GM19372 (cell line): ENCODE measurements at regions not wholly inside any gene's neighbourhood (a gene's known extent, or its start where the extent isn't known, plus 50 kb on each side); places are given as distances from the start of the nearest gene placed in this dataset.
"Not testable (repeated sequence)": the region's sequence is repeated elsewhere in the genome, so short reads cannot be mapped to it uniquely, and the experiment has no call there.

ENCODE experiments used
- ATAC-seq: cut with Tn5 transposase; IDR thresholded peaks from one replicate; pipeline ENCODE4 v1.9.1; 2021; ENCODE audit warnings: mild to moderate bottlenecking, low read depth, moderate library complexity; ENCODE audit not compliant: unreplicated experiment

GRCh38 chr5:86671536-86671935 is 53.8 kb downstream of the COX7C start:
- ATAC-seq: no peak

DNA sequence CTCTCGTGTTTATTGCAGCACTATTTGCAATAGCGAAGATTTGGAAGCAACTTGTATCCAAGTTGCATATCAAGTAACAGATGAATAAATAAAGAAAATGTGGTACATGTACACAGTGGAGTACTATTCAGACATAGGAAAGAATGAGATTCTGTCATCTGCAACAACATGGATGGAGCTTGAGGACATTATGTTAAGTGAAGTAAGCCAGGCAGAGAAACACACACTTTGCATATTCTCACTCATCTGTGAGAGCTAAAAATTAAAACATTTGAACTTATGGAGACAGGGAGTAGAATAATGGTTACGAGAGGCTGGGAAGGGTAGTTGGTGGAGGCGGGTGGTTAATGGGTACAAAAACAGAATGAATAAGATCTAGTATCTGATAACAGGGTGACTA is 56.3 kb downstream of the COX7C start:
- ATAC-seq: no peak

DNA sequence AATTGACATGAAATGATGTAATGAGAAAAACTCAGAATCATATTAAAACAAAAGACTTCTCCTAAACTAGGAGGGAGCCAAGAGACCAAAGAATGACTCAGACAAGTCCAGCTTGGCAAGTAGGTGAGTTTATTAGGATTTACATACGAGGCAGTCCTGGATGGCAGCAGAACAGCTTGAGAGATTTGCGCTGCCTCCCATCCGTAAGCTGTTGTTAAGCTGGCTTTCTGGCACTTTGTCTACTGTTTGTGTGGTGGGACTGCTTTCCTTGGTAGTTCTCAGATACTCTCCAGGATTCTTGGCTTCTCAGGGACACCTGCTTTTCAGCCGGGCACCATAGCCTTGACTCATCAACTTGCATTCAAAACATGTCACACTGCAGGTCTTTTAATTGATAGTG is 57.6 kb downstream of the COX7C start:
- ATAC-seq: no peak

GRCh38 chr5:86679529-86679928 is 61.8 kb downstream of the COX7C start:
- ATAC-seq: peak; percentile 65

DNA sequence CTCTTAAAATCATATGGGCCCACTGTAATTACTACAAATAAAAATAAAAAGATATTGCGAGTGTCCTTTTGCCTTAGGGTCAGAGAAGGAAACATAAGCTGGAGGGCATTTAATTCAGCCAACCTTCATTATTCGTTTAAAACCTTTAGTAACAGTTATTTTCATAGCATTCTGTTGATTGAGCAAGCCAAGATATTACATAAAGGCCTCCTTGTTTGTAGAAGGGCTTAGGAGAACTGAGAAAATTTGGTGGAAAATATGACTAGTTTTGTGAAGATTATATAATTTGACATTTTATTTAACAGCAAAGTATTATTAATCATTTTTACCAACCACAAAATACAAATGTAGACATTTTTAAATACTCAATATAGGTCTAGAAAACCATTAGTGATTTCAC is 62.2 kb downstream of the COX7C start:
- no peak for ATAC-seq

GRCh38 chr5:86684222-86684621 is 66.5 kb downstream of the COX7C start:
- no peak for ATAC-seq

DNA sequence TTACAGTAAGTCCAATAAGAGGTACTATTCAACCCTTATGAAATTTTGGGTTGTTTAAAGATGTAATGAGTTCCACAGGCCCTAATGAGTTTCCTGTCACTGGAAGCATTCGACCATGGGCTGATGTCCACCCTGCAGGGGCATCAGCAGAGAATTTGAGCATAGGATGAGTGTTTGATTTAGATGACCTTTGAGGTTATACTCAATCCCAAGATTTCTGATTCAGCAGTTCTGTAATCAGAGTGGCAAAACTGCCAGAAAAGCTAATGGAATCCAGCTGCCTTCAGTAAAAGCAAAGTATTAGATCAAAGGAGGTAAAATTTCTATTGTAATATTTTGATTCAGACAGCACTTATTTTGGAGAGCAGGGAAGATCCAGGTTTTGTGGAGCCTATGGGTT is 68.3 kb downstream of the COX7C start:
- ATAC-seq: no peak

DNA sequence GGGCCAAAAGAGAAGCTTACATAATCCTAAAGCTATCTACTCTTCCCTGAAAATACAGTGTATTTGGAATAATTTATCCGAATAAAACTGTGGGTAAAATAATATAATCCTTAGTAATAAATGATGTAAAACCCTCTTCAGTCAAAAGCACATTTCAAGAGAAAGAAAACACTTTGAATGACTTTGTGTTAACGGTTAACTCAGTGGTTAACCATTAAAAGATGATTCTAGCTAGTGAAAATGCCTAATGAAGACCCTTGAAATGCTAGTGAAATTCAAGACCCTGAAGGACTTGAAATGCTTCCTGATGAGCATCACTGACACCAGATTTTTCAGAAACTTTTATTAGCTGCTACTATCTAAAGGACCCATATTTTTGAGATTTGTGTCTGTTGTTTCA is 70.7 kb downstream of the COX7C start:
- no peak for ATAC-seq

DNA sequence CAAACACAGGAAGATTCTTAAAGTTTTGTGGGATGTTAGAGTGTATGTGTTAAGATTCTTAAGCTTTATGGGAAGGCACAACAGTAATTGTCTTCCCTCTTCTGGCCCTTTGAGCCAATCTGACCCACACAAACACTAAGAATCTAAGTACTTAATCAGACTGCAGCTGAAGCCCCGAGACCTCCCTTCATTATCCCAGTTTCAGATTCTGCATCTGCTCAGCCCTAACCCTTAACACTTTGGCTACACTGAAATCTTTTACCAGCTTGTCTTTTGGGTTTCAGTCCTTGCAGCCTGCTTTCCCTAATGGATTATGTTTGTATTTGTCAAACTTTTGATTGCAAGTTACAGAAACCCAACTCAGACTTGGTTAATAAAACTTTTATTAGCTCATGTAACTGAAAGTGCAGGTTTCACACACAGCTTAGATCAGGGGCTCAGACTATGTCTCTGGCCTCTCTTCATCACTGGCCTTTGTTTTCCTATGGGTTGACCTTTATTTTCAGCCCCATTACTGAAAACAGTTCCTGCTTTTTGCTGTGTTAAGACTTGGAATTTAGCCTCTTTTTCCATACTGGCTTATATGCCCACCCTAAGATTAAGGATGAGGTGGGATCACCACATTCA is 71.5 kb downstream of the COX7C start:
- ATAC-seq: no peak

DNA sequence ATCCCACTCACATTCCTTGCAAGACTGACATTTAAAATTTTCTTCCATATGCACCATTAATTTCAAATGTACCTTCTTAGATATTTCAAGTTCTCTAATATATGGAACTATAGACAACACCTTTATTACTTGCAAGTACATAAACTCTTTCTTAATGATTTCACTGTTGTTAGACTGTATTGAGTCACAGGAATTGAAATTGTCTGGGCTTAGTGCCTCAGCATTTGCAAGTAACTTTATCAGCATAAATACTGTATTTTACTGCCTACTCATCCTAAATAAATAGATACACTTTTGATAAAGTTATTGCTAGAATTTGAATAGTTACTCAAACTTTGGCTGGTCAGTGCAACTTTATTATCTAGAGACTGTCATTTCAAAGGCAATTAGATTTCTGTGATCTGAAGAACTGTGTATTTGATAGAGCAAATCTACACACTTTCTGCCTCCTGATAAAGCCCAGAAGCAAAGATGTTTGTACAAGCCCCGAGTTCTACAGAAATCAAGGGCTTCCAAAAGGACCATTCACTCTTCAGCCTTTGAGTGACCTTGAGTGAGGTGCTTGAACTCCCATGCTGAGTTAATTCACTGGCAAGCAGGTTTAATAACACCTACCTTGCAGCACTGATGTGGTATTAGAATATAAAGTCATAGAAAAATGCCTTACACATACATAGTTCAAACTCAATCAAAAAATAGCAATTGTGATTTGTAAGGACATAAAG is 91.6 kb downstream of the COX7C start:
- no peak for ATAC-seq

DNA sequence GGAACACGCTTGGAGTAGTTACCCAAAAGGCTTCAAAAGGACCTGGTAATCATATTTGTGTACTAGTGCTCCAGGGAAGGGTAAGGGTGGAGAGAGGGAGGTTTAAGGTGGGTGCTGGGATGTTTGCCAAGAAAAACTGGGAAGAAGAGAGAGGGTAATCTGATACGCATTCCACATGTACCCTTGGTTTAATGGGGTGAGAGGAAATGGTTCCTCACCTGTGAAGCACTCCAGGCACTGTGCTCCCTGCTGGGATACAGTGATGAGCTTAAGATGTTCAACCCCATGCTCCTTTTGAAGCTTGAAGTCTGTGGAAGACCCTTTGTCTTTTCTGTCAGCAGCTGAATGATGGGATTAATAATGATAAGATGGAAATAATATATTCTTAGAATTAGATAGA is 98.4 kb downstream of the COX7C start:
- no peak for ATAC-seq

- ATAC-seq: not testable (repeated sequence)
These were observed 113.8 kb downstream of the COX7C start for GRCh38 chr5:86731319-86732117.

- no peak for ATAC-seq
These were observed 117.6 kb downstream of the COX7C start for GRCh38 chr5:86735370-86735769.

DNA sequence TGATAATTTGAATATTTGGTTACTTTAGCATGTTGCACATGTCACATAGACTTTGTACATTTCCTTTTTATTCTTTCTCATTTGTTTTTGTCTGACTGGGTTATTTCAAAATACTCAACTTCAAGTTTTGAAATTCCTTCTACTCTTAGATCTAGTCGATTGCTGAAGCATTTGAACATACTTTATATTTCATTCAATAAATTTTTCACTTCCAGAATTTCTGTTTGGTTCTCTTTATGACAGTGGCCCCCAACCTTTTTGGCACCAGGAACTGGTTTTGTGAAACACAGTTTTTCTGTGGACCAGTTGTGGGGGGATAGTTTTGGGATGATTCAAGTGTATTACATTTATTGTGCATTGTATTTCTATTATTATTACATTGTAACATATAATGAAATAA is 119.8 kb downstream of the COX7C start:
- ATAC-seq: no peak

DNA sequence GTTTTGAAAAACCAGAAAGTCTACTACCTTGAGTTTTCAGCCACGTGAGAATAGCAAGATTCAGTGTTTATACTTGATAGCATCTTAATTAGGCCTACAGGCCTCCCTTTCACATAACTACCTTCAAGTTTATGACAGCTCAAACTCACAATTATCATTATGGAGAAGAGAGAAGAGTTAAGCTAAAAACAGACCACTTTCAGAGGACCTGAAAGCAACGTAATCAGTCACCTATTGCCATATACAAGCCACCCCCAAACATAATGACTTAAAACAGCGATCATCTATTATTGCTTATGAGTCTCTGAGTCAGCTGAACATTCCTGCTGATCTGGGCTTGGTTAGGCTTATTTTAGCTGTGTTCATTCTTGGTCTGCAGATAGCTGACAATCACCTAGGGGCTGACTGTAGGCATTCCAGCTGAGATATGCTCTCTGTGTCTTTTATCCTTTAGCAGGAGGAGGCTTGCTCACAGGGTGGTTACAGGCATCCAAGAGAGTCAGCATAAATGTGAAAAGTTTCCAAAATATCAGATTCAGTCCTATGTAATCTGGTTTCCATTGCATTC is 130.9 kb downstream of the COX7C start:
- no peak for ATAC-seq

- ATAC-seq: no peak
These were observed 132.1 kb downstream of the COX7C start for GRCh38 chr5:86749841-86750240.

GRCh38 chr5:86756839-86757238 is 139.1 kb downstream of the COX7C start:
- ATAC-seq: no peak

GRCh38 chr5:86757824-86758223 is 140.1 kb downstream of the COX7C start:
- ATAC-seq: no peak

DNA sequence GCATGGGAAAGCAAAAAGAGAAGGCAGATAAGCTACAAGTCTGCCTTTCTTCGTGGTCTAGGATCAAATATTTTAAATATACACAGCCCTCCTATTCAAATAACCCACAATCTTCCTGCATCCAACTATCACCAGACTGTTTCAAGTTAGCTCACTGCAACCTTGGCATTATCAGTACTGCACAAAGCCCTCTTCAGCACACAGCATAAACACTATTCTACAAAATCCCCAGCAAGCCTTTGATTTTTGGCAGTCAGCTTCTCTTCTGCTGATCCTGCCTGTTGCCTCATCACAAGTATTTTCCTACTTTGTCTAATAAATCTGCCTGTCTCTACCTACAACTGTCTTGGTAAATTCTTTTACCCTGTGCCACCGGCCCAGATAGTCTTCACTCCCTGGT is 142.9 kb downstream of the COX7C start:
- ATAC-seq: no peak

DNA sequence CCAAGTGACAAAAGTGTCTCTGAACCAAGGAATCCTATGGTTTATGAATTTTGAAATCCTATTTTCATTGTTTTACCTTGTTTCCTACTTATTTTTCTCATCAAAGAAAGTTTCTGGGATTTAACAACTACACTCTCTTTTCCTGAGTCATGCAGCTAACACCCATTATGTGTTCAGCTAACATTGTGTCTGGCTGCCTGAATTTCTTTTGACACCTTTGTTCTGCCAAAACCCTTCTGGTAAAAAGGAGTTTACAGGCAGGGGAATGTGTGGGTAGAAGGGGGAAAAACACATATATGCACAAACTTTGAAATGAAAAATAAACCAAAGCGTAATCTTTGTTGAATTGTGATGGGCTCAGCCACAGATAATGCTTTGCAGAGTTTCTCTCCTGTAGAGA is 146.2 kb downstream of the COX7C start:
- ATAC-seq: no peak

DNA sequence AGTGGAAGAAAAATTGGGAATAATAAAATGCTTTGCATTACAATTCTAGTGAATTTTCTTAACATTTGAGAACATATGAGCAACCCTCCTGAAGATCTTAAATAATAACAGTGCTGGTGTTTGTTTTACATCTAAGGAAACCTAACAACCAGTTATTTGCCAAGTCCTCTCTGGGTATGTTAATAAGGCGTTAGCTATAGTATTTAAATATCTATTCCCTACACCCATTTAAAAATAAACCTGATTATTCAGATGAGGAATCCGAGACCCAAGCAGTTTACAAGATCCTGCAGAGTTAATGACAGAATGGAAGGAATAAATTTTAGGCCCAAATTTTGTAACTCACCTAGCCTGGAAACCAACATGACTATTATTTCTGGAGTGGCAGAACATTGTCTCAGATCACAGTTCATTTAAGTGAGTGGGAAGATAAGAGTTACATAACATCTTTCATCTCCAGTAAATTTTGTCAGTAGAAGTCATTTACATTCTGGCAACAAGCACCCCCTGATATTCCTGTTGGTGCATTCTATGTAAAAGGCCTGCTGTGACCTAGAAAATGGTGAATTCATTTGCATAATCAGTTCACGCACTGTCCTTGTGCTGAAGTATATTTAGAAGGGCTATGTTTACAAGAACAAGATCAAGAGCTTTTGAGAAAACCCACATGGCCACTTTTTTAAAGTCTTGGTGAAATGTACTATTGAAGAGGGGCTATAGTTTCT is 148.2 kb downstream of the COX7C start:
- ATAC-seq: no peak
